GM23248 (cell line): ENCODE measurements at regions not wholly inside any gene's neighbourhood (a gene's known extent, or its start where the extent isn't known, plus 50 kb on each side); places are given as distances from the start of the nearest gene placed in this dataset.
"Not testable (repeated sequence)": the region's sequence is repeated elsewhere in the genome, so short reads cannot be mapped to it uniquely, and the experiment has no call there.

Experiments
- EZH2 ChIP-seq: fragments of 200-600 bp; sonication (generic); IDR thresholded peaks from 2 replicates; pipeline ENCODE4 v1.6.1; 2018; ENCODE audit warnings: antibody characterized with exemption, mild to moderate bottlenecking; ENCODE audit not compliant: insufficient read depth, poor library complexity, severe bottlenecking
- EZH2phosphoT487 ChIP-seq: fragments of 200-600 bp; sonication (generic); IDR thresholded peaks from 2 replicates; pipeline ENCODE4 v1.6.1; 2018; ENCODE audit warnings: antibody characterized with exemption, moderate library complexity, mild to moderate bottlenecking, low read depth; ENCODE audit not compliant: insufficient read depth

DNA sequence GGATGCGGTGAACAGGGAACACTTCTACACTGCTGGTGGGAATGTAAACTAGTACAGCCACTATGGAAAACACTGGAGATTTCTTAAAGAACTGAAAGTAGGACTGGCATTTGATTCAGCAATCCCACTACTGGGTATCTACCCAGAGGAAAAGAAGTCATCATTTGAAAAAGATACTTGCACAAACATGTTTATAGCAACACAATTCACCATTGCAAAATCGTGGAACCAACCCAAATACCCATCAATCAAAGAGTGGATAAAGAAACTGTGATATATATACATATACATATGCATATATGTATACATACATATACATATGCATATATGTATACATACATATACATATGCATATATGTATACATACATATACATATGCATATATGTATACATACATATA is 682.0 kb downstream of the RFPL4B start:
- TF ChIP-seq EZH2, EZH2phosphoT487: not testable (repeated sequence)
